ENCODE measurements at regions not wholly inside any gene's neighbourhood (a gene's known extent, or its start where the extent isn't known, plus 50 kb on each side); places are given as distances from the start of the nearest gene placed in this dataset.

GRCh38 chr1:114278911-114279310, 125.2 kb upstream of the SYT6 start:
- H3K27ac ChIP-seq: no peak overlapping the region
- H3K36me3 ChIP-seq: no peaks in the 10 kb centered on the region
- H3K9me3 ChIP-seq: no peaks in the 10 kb centered on the region
- TF ChIP-seq POLR2A (IDR thresholded peaks at IDR 0.05) (no peak), CTCF (IDR thresholded peaks at IDR 0.05) (no peak), POLR2AphosphoS5 (IDR thresholded peaks at IDR 0.05; ENCODE audit: insufficient read depth in 1 of 2, low read depth in 1 of 2) (no peak)
- no peak for DNase-seq (ENCODE audit: extremely low spot score in 2 of 2)
- no peak overlapping the region for H3K4me3 ChIP-seq
- no peaks in the 10 kb centered on the region for H3K4me1 ChIP-seq
- H3K27me3 ChIP-seq: no peaks in the 10 kb centered on the region
- intact Hi-C loops (cut with DNase I): no loop called here

DNA sequence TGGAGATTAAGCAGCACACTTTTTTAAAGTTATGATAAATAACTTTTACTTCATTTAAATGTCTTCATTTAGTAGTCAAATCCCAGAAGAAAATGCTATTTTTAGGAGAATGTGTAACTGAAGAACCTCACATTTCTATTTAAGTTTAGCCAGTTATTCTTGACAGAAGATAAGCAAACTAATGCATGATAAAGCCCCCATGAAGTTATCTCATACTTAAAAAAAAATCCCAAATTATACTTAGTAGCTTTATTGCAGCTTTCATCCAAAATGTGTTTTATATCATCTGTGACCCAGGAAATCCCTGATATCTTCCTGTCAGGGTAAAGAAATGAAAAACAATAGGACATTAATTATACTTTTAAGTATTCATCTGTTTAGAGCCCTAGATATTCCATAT, 124.8 kb upstream of the SYT6 start:
- Histone ChIP-seq H3K4me1 (no peaks in the 10 kb centered on the region), H3K27me3 (no peaks in the 10 kb centered on the region), H3K27ac (no peak overlapping the region), H3K9me3 (no peaks in the 10 kb centered on the region), H3K4me3 (no peak overlapping the region), H3K36me3 (no peaks in the 10 kb centered on the region)
- TF ChIP-seq CTCF (IDR thresholded peaks at IDR 0.05): no peak
- DNase-seq (ENCODE audit: extremely low spot score in 2 of 2): no peak
- intact Hi-C loops (cut with DNase I): no loop called here

DNA sequence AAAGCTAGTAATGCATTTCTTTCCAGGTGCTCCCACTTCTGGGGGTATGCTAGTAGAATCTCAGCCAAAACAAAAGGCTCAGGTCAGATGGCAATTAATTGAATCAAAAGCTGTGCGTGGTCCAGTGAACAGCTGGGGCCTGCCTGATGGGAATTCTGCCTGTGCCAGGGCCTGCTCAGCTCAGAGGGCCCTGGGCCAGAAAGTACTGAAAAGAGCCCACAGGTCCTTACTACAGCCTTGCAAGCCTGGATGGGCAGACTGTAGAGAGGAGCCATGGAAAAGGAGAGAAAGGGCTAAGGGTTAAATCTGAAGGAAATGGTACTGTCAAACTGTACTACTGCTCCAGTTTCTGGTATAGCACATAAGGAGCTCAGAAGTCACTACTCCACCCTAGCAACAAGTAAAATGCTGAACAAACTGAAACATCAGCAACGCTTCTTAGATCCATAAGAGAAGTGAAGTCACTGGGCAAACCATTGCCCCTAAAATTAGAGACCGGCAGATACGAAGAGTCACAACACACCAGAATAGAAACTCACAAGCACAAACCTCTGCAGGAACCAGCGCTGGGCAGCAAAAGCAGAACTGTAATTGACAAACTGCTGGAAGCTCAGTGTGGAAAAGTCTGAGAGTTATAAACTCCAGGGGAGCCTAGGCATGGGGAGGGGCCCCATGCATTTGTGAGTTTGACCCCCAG, 121.1 kb upstream of the SYT6 start:
- Histone ChIP-seq H3K4me3 (no peak overlapping the region), H3K27me3 (no peaks in the 10 kb centered on the region), H3K4me1 (no peaks in the 10 kb centered on the region), H3K36me3 (no peaks in the 10 kb centered on the region), H3K27ac (no peak overlapping the region), H3K9me3 (no peaks in the 10 kb centered on the region)
- intact Hi-C loops (cut with DNase I): no loop called here
- no peak for DNase-seq (ENCODE audit: extremely low spot score in 2 of 2)
- TF ChIP-seq POLR2A (IDR thresholded peaks at IDR 0.05): no peak
- no peak for TF ChIP-seq POLR2AphosphoS5 (IDR thresholded peaks at IDR 0.05; ENCODE audit: insufficient read depth in 1 of 2, low read depth in 1 of 2)
- no peak for TF ChIP-seq CTCF (IDR thresholded peaks at IDR 0.05)

DNA sequence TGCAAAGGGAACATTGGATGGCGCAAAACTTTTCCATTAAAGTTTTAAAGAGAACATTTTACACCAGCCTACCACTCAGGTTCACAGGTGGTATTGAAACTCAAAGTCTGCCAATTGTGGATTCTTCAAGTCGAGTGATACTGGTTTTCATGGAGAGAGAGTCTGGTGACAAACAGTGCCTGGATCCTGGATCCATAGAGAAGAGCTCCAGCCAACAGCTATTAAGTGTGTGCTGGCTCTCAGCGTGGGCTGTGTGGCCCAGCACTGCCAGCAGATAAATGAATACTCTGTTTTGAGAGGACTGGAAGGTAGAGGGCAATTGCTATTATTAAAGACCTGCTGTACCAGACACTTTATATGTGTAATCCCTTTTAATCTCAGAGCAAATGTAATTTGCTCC, 118.9 kb upstream of the SYT6 start:
- TF ChIP-seq POLR2AphosphoS5 (IDR thresholded peaks at IDR 0.05; ENCODE audit: insufficient read depth in 1 of 2, low read depth in 1 of 2) (no peak), POLR2A (IDR thresholded peaks at IDR 0.05) (no peak), CTCF (IDR thresholded peaks at IDR 0.05) (no peak)
- H3K27me3 ChIP-seq: no peaks in the 10 kb centered on the region
- no peak overlapping the region for H3K4me3 ChIP-seq
- H3K4me1 ChIP-seq: no peaks in the 10 kb centered on the region
- no peak overlapping the region for H3K27ac ChIP-seq
- H3K9me3 ChIP-seq: no peaks in the 10 kb centered on the region
- no peak for DNase-seq (ENCODE audit: extremely low spot score in 2 of 2)
- H3K36me3 ChIP-seq: no peaks in the 10 kb centered on the region
- intact Hi-C loops (cut with DNase I): no loop called here

DNA sequence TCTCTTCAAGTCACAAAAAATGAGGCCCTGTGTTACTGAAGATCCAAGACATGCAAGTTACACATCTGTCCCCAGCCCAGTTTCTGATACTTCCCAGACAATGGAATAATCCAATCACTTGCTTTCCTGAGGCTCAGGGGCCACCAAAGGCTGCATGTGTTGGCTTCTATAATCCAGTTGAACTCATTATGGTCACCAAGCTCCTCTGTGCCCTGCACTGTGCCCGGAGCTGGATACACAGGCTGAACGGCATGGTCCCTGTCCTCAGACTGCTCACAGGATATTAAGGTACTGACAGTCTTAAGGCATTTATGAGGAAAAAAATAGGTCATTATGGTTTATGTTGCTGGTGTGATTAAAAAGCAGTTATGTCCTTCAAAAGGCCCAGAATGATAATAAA, 117.0 kb upstream of the SYT6 start:
- H3K4me1 ChIP-seq: no peaks in the 10 kb centered on the region
- no peak for DNase-seq (ENCODE audit: extremely low spot score in 2 of 2)

More for the DNA sequence above, 117.0 kb upstream of the SYT6 start:
- no peaks in the 10 kb centered on the region for H3K36me3 ChIP-seq
- TF ChIP-seq POLR2A (IDR thresholded peaks at IDR 0.05) (no peak), POLR2AphosphoS5 (IDR thresholded peaks at IDR 0.05; ENCODE audit: insufficient read depth in 1 of 2, low read depth in 1 of 2) (no peak), CTCF (IDR thresholded peaks at IDR 0.05) (no peak)
- H3K4me3 ChIP-seq: no peak overlapping the region
- H3K27me3 ChIP-seq: no peaks in the 10 kb centered on the region
- H3K27ac ChIP-seq: no peak overlapping the region
- no peaks in the 10 kb centered on the region for H3K9me3 ChIP-seq
- intact Hi-C loops (cut with DNase I): no loop called here
